Activated T-helper 1 cell treated with anti-CD3 and anti-CD28 coated beads, Interleukin-12 subunit alpha, Interleukin-12 subunit beta, Interleukin-2, Interleukin-4 antibody, amounts not matched to agents 30 ng/mL and 10 ng/mL and 1 ng/mL, durations not matched to agents 14 hours and 24 hours and 36 hours (primary cell): ENCODE measurements at regions not wholly inside any gene's neighbourhood (a gene's known extent, or its start where the extent isn't known, plus 50 kb on each side); places are given as distances from the start of the nearest gene placed in this dataset.

Experiments used
- DNase-seq: peaks from one replicate; pipeline ENCODE4 v3.0.0; 2021; ENCODE audit warnings: low spot score
- H3K27ac Mint-ChIP-seq: one replicate; pipeline ENCODE4 v1.8.0; 2021; ENCODE audit warnings: mild to moderate bottlenecking, mixed read lengths
- H3K27me3 Mint-ChIP-seq: one replicate; pipeline ENCODE4 v1.8.0; 2022; ENCODE audit warnings: mild to moderate bottlenecking, moderate library complexity, mixed read lengths; ENCODE audit not compliant: insufficient read depth
- H3K36me3 Mint-ChIP-seq: one replicate; pipeline ENCODE4 v1.8.0; 2021; ENCODE audit warnings: low read depth, mixed read lengths
- H3K4me1 Mint-ChIP-seq: one replicate; pipeline ENCODE4 v1.8.0; 2021; ENCODE audit warnings: low read depth, mixed read lengths
- H3K4me3 Mint-ChIP-seq: one replicate; pipeline ENCODE4 v1.8.0; 2021; ENCODE audit warnings: mild to moderate bottlenecking, moderate library complexity, mixed read lengths
- H3K9me3 Mint-ChIP-seq: one replicate; pipeline ENCODE4 v1.8.0; 2021; ENCODE audit warnings: mixed read lengths
- intact Hi-C: fragments of 100-400 bp; cut with micrococcal nuclease; formaldehyde crosslinking; loops from one replicate; pipeline ENCODE4 v1.15.1; 2024

DNA sequence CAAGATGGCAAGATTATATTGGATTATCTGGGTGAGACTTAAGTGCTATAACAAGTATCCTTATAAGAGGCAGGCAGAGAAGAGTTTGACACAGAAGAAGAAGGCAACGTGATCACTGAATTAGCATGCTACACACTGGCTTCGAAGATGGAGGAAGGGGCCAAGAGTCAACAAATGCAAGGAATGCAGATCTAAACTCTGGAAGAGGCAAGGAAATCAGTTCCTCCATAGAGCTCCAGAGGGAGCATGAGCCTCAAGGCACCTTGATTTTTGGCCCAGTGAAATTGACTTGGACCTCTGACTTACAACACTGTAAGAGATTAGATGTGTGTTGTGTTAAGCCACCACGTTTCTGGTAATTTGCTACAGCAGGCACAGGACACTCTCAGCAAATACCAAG, 536.4 kb upstream of the SEL1L start:
- DNase-seq: no peak
- no peak overlapping the region for H3K4me3 Mint-ChIP-seq
- no peaks in the 10 kb centered on the region for H3K4me1 Mint-ChIP-seq
- H3K36me3 Mint-ChIP-seq: no peaks in the 10 kb centered on the region
- intact Hi-C loops: no loop called here
- no peaks in the 10 kb centered on the region for H3K27me3 Mint-ChIP-seq
- H3K9me3 Mint-ChIP-seq: peaks cover 7% of the 10 kb centered on the region
- H3K27ac Mint-ChIP-seq: no peak overlapping the region

DNA sequence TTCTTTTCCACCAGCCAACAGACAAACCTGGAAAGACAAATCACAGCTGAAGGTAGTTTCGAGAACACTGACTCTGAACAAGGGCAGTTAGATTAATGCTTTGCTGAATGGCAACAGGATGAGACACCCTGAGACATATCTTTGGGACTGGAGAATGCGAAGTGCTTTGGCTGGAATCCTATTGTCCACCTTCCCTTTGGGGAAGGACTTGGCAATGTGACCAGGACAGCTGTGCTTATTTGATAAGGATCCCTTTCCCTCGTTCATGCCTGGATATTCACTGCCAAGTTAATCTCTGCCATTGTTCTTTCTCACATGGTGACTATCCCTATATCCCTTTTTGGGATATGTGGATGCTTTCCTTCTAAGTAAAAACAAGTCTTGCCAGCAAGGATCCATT, 537.1 kb upstream of the SEL1L start:
- Mint-ChIP-seq H3K36me3 (no peaks in the 10 kb centered on the region), H3K4me3 (no peak overlapping the region), H3K27ac (no peak overlapping the region), H3K27me3 (no peaks in the 10 kb centered on the region), H3K9me3 (no peaks in the 10 kb centered on the region), H3K4me1 (no peaks in the 10 kb centered on the region)
- intact Hi-C loops: no loop called here
- no peak for DNase-seq

DNA sequence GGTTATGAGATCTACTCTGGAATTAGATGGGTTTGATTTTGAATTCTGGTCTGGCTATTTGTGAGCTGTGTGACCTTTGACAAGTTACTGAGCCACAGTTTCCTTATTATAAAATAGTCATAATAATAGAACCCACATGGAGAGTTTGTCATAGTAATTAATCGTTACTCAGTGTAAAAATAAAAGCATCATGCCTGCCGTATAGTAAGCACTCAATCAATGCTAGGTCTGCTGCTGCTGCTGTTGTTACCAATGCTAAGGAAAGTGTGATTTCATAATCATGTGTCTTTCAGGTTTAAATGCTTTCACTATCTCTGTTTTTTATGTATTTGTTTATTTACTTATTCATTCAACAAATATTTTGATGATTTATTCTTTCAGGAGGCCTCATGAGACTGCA, 539.9 kb upstream of the SEL1L start:
- H3K9me3 Mint-ChIP-seq: no peaks in the 10 kb centered on the region
- H3K27me3 Mint-ChIP-seq: no peaks in the 10 kb centered on the region
- no peaks in the 10 kb centered on the region for H3K36me3 Mint-ChIP-seq
- H3K27ac Mint-ChIP-seq: no peak overlapping the region
- intact Hi-C loops: no loop called here
- no peak for DNase-seq
- no peaks in the 10 kb centered on the region for H3K4me1 Mint-ChIP-seq
- no peak overlapping the region for H3K4me3 Mint-ChIP-seq

DNA sequence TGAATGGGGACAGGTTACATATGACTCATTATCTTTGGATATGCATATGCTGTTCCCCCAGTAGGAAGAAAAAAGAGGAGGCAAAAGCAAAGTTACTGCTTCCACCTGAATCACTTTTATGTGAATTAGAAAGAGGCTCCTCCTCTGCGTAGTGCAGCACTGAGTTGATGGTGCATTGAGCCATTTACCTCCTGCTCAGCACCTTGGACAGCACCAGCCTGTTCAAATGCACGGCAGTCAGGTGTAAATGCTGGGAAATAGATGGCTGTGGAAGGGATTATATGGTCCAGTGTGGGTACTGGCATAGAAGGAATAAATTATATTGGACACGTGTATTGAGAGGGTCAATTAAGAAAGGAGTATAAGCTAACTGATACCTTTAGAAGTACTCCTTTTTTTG, 541.9 kb upstream of the SEL1L start:
- no peak for DNase-seq
- no peak overlapping the region for H3K4me3 Mint-ChIP-seq
- no peaks in the 10 kb centered on the region for H3K36me3 Mint-ChIP-seq
- H3K4me1 Mint-ChIP-seq: no peaks in the 10 kb centered on the region
- no peak overlapping the region for H3K27ac Mint-ChIP-seq
- no peaks in the 10 kb centered on the region for H3K27me3 Mint-ChIP-seq
- H3K9me3 Mint-ChIP-seq: no peaks in the 10 kb centered on the region
- intact Hi-C loops: no loop called here

DNA sequence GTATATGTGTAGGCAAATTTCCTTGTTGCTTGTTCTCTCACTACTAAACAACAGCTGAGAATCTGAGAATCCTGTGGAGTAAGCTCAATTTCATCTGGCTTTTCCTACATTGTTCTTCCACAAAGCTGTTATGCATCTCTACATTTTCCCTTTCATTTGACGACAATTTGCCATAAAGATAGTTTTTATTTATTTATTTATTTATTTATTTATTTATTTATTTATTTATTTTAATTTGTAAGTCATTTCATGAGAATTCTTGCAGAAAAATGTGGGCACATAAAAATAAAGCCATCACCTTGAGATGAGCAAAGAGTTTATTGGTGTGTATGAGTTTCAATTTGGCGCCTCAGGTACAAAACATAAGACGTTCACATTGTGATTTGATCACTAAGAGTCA, 545.9 kb upstream of the SEL1L start:
- H3K9me3 Mint-ChIP-seq: no peaks in the 10 kb centered on the region
- no peak for DNase-seq
- H3K36me3 Mint-ChIP-seq: no peaks in the 10 kb centered on the region
- H3K27me3 Mint-ChIP-seq: no peaks in the 10 kb centered on the region
- no peak overlapping the region for H3K27ac Mint-ChIP-seq
- no peaks in the 10 kb centered on the region for H3K4me1 Mint-ChIP-seq
- H3K4me3 Mint-ChIP-seq: no peak overlapping the region
- intact Hi-C loops: no loop called here

DNA sequence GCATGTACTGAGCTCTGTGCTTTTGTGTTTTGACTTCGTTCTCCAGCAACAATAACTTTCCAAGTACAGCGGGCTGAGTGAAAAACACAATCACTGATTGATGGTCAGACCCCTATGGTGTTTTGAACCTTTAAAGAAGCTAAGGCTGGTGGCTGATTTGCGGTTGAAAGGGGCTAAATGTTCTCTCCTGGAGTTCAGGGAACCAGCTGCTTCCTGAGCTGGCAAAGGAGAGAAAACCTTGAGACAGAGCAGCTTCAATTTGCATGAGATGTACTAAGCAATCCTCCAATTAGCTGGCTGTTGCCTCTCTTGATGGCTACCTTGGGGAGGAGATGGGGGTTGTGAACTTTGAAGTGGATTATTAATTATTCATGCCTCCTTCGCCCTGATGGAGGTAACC, 546.7 kb upstream of the SEL1L start:
- H3K4me1 Mint-ChIP-seq: no peaks in the 10 kb centered on the region
- H3K4me3 Mint-ChIP-seq: no peak overlapping the region
- intact Hi-C loops: no loop called here
- no peaks in the 10 kb centered on the region for H3K36me3 Mint-ChIP-seq
- no peak for DNase-seq
- H3K27me3 Mint-ChIP-seq: no peaks in the 10 kb centered on the region
- no peaks in the 10 kb centered on the region for H3K9me3 Mint-ChIP-seq
- H3K27ac Mint-ChIP-seq: no peak overlapping the region

DNA sequence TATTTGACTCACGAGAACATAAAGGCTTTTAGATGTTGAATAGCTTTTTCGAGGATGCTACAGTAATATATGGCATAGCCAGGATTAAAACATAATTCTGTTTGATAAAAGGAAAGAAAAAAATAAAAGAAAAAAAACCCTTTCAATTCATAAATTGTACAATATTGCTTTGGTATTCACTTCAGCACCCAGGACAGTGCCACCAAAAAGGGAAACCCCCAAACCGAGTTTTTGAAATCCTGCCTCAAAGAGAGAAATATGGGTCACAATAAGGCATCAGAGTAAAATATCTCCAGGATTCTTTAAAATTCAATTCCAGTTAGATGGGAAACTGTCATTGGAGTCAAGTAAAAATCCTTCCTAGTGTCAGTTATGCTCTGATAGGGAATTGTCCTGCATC, 551.2 kb upstream of the SEL1L start:
- intact Hi-C loops: no loop called here
- DNase-seq: no peak
- Mint-ChIP-seq H3K9me3 (no peaks in the 10 kb centered on the region), H3K27ac (no peak overlapping the region), H3K4me1 (no peaks in the 10 kb centered on the region), H3K36me3 (no peaks in the 10 kb centered on the region), H3K27me3 (no peaks in the 10 kb centered on the region), H3K4me3 (no peak overlapping the region)

DNA sequence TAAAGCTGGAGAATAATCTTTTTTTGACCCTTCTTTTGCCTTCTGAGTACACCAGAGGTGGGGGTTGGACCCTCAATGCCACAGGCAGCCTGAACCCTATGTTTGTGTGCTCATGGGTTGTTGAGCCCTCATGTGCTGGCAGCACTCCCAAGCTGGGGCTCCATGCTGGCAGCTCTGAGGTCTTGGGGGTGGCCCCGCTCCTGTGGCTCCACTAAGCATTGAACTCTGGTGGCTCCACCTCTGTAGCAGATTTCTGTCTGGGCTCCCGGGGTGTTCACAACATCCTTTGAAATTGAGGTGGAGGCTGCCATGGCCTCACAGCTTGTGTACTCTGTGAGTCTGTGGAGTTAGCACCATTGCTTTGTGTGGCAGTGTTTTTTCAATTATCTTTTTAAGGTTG, 557.4 kb upstream of the SEL1L start:
- intact Hi-C loops: no loop called here
- Mint-ChIP-seq H3K4me3 (no peak overlapping the region), H3K27ac (no peak overlapping the region), H3K27me3 (no peaks in the 10 kb centered on the region), H3K9me3 (peaks cover 5% of the 10 kb centered on the region), H3K36me3 (no peaks in the 10 kb centered on the region), H3K4me1 (no peaks in the 10 kb centered on the region)
- DNase-seq: no peak

DNA sequence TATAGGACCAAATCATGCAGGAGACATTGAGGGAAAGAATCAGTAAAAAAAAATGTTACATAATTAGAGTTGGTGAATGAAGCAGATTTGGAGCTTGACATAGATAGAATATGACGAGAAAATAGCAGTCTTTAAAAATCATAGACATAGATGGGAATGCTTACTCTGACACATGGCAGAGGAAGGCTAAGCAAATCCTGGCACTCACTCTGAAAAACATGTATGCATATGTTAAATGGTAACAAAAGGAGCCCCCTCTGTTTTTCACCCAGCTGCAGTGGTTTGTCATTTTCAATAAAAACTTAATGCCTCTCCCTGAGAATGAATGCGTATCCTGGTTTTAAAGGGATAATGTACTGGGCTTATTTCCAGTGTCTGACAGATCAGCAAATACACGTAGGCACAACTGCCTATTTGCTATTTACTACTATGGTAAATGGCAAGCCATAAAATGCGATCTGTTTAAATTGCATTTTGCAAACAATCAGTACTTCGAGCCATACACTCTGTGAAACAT, 561.2 kb upstream of the SEL1L start:
- no peaks in the 10 kb centered on the region for H3K36me3 Mint-ChIP-seq
- H3K9me3 Mint-ChIP-seq: peaks cover 5% of the 10 kb centered on the region
- DNase-seq: no peak
- H3K27ac Mint-ChIP-seq: no peak overlapping the region
- no peak overlapping the region for H3K4me3 Mint-ChIP-seq
- no peaks in the 10 kb centered on the region for H3K27me3 Mint-ChIP-seq
- H3K4me1 Mint-ChIP-seq: no peaks in the 10 kb centered on the region
- intact Hi-C loops: no loop called here

DNA sequence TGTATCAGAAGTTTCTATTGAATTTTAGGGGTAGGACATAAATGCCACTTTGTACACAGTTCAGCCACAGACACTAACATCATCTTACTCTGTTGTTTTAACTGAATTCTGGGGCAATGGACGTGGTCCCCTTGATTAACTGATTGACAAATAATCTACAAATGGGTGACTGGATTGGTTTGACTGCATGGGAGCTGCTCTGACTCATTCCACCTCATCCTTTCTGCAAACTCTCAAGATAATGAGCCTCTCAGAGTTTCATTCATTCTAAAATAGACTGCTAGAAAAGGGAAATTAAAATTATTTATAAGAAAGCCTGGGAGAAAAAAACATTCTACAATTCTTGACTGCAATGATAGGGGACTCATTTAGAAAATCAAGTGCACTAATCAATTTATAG, 570.4 kb upstream of the SEL1L start:
- no peak for DNase-seq
- no peaks in the 10 kb centered on the region for H3K27me3 Mint-ChIP-seq
- H3K36me3 Mint-ChIP-seq: no peaks in the 10 kb centered on the region
- no peak overlapping the region for H3K4me3 Mint-ChIP-seq
- H3K27ac Mint-ChIP-seq: no peak overlapping the region
- intact Hi-C loops: no loop called here
- H3K9me3 Mint-ChIP-seq: peaks cover 10% of the 10 kb centered on the region
- H3K4me1 Mint-ChIP-seq: no peaks in the 10 kb centered on the region

DNA sequence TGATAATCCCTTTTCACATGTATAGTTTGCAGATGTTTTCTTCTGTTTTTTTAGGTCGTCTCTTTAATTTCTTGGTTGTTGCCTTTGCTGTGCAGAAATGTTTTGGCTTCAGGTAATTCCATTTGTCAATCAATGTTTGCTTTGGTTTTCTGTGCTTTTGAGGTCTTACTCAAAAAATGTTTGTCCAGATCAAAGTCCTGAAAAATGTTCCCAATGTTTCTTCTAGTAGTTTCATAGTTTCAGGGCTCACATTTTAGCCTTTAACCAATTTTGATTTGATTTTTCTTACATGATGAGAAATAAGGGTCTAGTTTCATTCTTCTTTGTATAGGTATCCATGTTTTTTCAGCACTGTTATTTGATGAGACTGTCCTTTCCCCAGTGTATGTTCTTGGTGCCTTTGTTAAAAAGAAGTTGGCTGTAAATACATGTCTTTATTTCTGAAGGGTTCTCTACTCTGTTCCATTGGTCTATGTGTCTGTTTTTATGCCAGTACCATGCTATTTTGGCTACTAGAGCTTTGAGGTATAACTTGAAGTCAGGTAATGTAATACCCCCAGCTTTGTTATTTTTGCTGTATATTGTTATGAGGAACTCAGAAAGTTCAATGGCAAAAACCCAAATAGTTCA, 578.7 kb upstream of the SEL1L start:
- H3K36me3 Mint-ChIP-seq: no peaks in the 10 kb centered on the region
- intact Hi-C loops: no loop called here
- no peak overlapping the region for H3K4me3 Mint-ChIP-seq
- no peaks in the 10 kb centered on the region for H3K4me1 Mint-ChIP-seq
- no peaks in the 10 kb centered on the region for H3K9me3 Mint-ChIP-seq
- no peak overlapping the region for H3K27ac Mint-ChIP-seq
- no peaks in the 10 kb centered on the region for H3K27me3 Mint-ChIP-seq
- DNase-seq: no peak

DNA sequence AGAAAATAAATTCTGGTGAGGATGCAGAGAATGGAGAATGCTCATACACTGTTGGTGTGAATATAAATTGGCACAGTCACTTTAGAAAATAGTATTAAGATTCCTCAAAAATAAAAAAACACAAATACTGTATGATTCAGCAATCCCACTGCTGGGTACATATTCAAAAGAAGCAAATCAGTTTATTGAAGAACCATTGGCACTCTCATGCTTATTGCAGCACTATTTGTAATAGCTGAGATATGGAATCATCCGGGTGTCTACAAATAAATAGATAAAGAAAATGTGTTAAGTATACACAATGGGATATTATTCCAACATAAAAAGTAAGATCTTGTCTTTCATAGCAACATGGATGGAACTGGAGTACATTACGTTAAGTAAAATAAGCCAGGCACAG, 579.4 kb upstream of the SEL1L start:
- intact Hi-C loops: no loop called here
- DNase-seq: no peak
- no peak overlapping the region for H3K27ac Mint-ChIP-seq
- no peaks in the 10 kb centered on the region for H3K27me3 Mint-ChIP-seq
- H3K36me3 Mint-ChIP-seq: no peaks in the 10 kb centered on the region
- no peaks in the 10 kb centered on the region for H3K4me1 Mint-ChIP-seq
- no peaks in the 10 kb centered on the region for H3K9me3 Mint-ChIP-seq
- H3K4me3 Mint-ChIP-seq: no peak overlapping the region

DNA sequence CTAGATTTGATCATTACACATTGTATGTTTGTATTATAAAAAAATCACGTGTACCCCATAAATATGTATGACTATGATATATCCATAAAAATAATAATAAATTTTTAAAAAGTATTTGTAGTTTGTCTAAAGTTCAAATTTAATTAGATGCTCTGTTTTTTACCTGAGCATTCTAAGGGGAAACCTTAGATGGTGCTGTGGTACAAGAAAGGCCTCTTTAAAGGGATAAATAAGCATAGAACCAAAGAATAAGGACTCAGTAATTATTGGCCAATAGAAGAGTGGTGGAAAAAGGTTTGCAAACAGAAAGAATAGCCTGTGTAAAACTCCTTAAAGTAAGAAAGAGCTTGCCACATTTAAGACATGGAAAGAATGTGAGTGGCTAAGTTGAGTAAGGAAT, 580.1 kb upstream of the SEL1L start:
- Mint-ChIP-seq H3K27me3 (no peaks in the 10 kb centered on the region), H3K4me3 (no peak overlapping the region), H3K9me3 (no peaks in the 10 kb centered on the region), H3K36me3 (no peaks in the 10 kb centered on the region), H3K4me1 (no peaks in the 10 kb centered on the region), H3K27ac (no peak overlapping the region)
- intact Hi-C loops: no loop called here
- DNase-seq: no peak

DNA sequence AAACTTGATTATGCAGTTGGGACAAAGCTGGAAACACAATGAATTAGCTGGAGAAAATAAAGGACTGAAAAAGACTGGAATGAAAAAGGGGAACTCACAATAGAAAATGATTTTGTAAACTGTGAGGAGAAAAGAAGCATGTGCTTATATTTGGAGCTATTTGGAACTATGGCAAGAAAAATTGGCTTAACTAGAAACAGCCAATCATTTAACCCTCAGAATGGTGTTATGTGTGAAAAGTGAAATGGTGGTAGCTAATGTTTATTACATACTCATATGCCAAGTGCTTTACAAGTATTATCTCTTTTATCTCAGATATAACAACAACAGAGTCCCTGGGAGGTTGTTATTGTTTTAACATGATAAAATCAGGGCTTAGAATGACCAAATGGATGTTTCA, 583.1 kb upstream of the SEL1L start:
- Mint-ChIP-seq H3K4me1 (no peaks in the 10 kb centered on the region), H3K27ac (no peak overlapping the region), H3K27me3 (no peaks in the 10 kb centered on the region), H3K9me3 (no peaks in the 10 kb centered on the region), H3K36me3 (no peaks in the 10 kb centered on the region), H3K4me3 (no peak overlapping the region)
- intact Hi-C loops: no loop called here
- no peak for DNase-seq
